COLO668 (cell line): ENCODE measurements at regions not wholly inside any gene's neighbourhood (a gene's known extent, or its start where the extent isn't known, plus 50 kb on each side); places are given as distances from the start of the nearest gene placed in this dataset.

Source experiments
- DNase-seq: peaks from one replicate; lab custom pipeline; 2025; ENCODE audit not compliant: unreplicated experiment; lab: John Stamatoyannopoulos, UW

GRCh38 chr22:42217752-42218280 lies 52.6 kb downstream of the TCF20 start:
- no peak for DNase-seq

DNA sequence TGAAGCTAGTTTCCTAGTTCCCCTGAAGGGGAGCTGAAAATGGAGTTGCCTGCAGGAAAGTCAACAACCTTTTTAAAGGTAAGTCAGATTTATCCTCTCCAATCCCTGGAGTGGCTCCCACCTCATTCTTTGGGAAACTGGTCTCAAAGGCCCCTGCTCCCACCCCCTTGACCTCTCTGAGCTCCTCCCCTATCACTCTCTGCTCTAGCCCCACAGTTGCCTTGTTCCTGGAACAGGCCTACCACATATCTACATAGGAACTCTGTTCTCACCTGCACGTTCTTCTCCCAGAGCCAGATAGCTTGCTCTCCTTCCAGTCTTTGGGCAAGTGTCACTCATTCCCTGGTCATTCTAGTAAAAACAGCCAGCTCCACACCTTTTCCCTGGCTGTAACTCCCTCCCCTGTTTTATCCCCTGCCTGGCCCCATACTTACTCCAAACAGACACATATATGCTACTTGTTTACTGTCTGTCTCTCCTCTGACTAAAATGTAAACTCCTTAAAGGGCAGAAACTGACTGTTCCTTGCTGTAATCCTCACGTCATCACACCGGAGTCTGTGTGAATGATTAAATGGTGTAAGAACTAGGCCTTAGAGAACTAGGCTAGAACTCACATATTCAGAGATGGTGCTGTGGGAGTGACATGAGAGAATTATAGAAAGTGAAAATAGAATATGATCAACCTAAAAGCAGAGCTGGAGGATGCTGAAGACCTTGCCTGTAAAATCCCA lies 53.3 kb downstream of the TCF20 start:
- no peak for DNase-seq

DNA sequence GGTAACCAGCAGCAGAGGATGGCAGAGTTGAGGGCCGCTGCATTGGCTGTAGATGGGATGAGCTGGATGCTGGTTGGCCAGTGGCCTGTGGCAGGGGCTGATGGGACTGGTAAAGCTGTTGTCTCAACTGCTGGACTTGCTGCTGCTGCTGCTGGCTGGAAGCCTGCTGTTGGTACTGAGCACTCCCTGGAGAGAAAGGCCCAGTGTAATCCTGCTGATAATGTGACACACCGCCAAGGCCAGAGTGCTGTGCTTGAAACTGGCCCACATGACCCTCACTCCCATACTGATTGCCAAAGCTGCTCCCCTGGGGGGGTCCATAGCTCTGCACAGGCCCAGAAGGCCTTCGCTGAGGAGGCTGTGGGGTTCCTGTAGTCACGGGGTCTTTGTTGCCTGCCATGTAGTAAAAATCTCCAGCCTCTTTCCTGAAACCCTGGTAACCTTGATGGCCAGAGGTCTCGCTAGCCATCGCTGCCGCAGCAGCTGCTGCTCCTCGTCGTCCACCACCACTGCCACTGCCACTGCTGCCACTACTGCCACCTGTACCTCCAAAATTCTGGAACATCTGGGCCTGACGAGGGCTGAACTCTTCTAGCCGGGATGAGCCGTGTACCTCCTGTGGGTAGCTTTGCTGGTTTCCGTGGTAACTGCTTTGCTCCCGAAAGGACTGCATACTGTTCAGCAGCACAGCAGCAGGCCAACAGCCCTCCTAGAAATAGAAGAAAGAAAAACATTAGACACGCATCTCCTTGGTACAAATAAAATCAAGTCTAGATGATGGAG lies 55.6 kb downstream of the TCF20 start:
- DNase-seq = no peak

DNA sequence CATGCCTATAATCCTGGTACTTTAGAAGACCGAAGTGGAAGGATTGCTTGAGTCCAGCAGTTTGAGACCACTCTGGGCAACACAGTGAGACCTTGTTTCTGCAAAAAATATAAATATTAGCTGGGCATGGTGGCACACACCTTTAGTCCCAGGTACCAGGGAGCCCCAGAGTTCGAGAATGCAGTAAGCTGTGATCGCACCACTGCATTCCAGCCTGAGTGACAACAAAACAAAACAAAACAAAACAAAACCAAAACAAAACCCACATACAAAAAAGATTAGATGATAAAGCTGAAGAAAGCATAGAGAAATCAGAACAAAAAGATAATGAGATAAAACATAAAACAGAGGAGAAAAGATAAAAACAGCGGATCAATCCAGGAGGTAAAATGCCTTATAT lies 62.1 kb downstream of the TCF20 start:
- no peak for DNase-seq

- no peak for DNase-seq
Measured at GRCh38 chr22:42207918-42208317, 62.5 kb downstream of the TCF20 start.

DNA sequence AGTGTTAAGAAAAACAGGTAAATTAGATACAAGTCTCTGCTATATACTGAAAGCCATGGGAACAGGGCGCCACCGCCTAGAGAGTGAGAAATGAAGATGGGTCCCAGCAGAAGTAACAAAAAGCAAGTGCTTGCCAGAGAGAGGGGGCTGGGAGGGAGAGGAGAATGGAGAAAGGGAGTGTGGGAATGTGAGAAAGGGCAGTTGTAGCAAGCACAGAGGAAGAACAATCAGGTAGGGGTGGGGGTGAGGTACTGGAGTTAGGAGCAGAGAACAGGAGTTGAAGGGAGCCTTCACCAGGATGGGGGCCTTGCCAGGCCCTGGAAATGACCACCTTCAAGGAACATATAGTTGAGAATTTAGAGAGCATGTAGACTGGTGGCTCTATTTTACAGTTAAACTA lies 66.8 kb downstream of the TCF20 start:
- no peak for DNase-seq

GRCh38 chr22:42202669-42203068 lies 67.8 kb downstream of the TCF20 start:
- DNase-seq = no peak

GRCh38 chr22:42202048-42202447 lies 68.4 kb downstream of the TCF20 start:
- no peak for DNase-seq

DNA sequence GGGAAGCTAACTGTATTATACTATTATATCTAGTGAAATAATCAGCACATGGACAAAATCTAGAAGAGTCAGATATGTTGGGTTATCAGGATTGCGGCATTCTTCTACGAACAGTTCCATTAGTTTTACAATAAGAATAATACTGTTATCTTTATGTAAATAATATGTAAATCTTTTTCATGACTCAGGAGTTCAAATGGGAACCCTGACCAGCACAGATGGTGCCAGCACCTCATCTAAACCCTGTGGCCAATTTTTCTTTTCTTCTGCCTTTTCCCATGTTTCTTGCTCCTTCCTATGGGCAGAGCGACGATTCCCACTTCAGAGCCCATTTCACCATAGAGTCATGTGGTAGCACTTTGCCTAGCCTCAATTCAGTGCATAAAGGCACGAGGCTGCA lies 68.4 kb upstream of the CYP2D6 start:
- DNase-seq = no peak

DNA sequence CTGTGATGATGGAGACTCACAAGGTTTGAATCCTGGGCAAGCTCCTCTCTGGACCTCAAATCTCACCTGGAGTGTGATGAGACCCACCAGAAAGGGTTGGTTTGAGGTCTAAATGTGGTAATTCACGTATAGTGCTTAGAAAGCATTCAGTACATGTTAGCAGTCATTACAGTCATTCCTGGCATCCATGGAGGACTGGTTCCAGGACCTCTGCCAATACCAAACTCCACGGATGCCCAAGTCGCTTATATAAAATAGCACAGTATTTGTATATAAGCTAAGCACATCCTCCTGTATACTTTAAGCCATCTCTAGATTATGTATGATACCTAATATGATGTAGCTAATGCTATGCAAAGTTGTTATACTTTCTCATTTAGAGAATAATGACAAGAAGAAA lies 67.6 kb upstream of the CYP2D6 start:
- no peak for DNase-seq

DNA sequence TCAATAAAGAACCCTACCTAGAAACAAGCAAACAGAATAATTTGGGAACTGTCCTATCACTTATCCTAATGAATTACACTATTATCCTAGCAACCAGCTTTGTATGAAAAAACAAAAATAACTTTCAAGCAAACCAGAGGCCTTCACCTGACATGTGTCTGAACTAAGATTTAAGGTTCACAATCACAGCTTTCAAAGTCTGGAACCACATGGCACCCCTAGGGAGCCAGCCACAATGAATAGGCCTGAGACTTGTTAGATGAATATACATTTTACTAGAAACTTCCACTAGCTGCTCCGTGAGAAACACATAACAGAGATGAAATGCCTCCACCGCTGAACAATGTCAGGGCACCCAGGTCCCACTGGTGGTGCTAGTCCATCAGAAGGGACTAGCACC lies 65.8 kb upstream of the CYP2D6 start:
- DNase-seq = no peak

GRCh38 chr22:42194953-42195352 lies 64.3 kb upstream of the CYP2D6 start:
- no peak for DNase-seq

GRCh38 chr22:42194104-42194851 lies 63.7 kb upstream of the CYP2D6 start:
- DNase-seq = no peak

DNA sequence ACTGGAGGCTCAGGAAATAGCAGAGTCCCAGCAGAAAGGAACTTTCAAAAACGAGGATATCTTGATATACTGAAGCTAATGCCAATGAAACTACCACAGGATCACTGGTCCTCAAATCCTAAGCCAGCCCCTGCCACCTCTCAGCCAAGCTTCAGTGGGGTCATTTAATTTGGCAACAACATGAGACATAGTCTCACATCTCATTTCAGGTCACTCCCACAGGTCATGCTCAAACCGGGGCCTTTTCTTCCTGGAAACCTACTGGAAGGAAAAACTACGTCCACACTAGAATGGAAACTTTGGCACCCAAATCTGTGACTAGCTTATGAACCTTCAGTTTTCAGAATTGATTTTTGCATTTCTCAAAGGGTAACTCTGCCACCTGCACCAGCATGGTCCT lies 61.9 kb upstream of the CYP2D6 start:
- DNase-seq = no peak

DNA sequence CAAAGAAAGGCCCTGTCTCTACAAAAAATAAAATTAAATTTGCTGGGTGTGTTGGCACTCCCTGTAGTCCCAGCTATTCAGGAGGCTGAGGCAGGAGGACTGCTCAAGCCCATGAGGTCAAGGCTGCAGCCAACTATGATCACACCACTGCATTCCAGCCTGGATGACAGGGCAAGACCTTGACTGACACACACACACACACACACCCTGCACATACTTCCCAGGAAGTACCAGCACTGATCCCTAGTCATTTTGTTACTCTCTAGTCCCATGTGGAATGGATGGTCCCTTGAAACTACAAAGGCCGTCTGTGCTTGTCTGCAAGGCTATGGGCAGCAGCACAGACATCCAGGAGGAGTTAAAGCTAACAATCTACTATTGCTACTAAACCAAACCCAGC lies 59.7 kb upstream of the CYP2D6 start:
- DNase-seq = no peak

- no peak for DNase-seq
Measured at GRCh38 chr22:42189761-42190160, 59.2 kb upstream of the CYP2D6 start.

- DNase-seq = no peak
Measured at GRCh38 chr22:42188808-42189447, 58.3 kb upstream of the CYP2D6 start.

- no peak for DNase-seq
Measured at GRCh38 chr22:42187646-42188045, 57.0 kb upstream of the CYP2D6 start.

- DNase-seq = no peak
Measured at GRCh38 chr22:42185915-42186439, 55.4 kb upstream of the CYP2D6 start.

GRCh38 chr22:42184852-42185251 lies 54.2 kb upstream of the CYP2D6 start:
- DNase-seq = no peak
